A673 (cell line): ENCODE measurements at regions not wholly inside any gene's neighbourhood (a gene's known extent, or its start where the extent isn't known, plus 50 kb on each side); places are given as distances from the start of the nearest gene placed in this dataset.

Experiments used
- BruUV-seq: library from RNA; stranded (reverse); fragments of 400-500 nt; replicated peaks from 2 replicates; lab custom pipeline; 2021; lab: Mats Ljungman, UMichigan
- CTCF ChIA-PET: fragments of 300-600 bp; sonication (Branson Sonifier 250); formaldehyde crosslinking; loops from one replicate; lab custom pipeline; 2022; ENCODE audit warnings: antibody characterized with exemption; lab: Charles Lee
- POLR2A ChIA-PET: fragments of 300-600 bp; sonication (Branson Sonifier 250); formaldehyde crosslinking; loops from one replicate; lab custom pipeline; 2022; ENCODE audit warnings: antibody characterized with exemption; ENCODE audit not compliant: low non-redundant PET; lab: Charles Lee
- DNase-seq: peaks from one replicate; pipeline ENCODE4 v3.0.0-alpha.2; 2015; ENCODE audit warnings: low spot score
- H3K27ac ChIP-seq: fragments of 200-600 bp; sonication (generic); 2 replicates; pipeline ENCODE4 v1.5.1; 2016; ENCODE audit warnings: mixed run types, low read depth, mild to moderate bottlenecking, mixed read lengths, antibody characterized with exemption, low read length; ENCODE audit not compliant: poor library complexity, severe bottlenecking
- H3K27me3 ChIP-seq: fragments of 200-600 bp; sonication (generic); replicated peaks from 2 replicates; pipeline ENCODE4 v1.6.1; 2017; ENCODE audit warnings: mixed run types, low read depth, mild to moderate bottlenecking, mixed read lengths, antibody characterized with exemption, low read length; ENCODE audit not compliant: insufficient read depth, poor library complexity
- H3K36me3 ChIP-seq: fragments of 200-600 bp; sonication (generic); 2 replicates; pipeline ENCODE4 v1.6.1; 2016; ENCODE audit warnings: mixed run types, mild to moderate bottlenecking, mixed read lengths, antibody characterized with exemption, low read length; ENCODE audit not compliant: insufficient read depth, poor library complexity, severe bottlenecking
- H3K4me1 ChIP-seq: fragments of 200-600 bp; sonication (generic); 2 replicates; pipeline ENCODE4 v1.6.1; 2017; ENCODE audit warnings: mixed run types, mild to moderate bottlenecking, mixed read lengths, antibody characterized with exemption, low read length; ENCODE audit not compliant: insufficient read depth, poor library complexity, severe bottlenecking
- H3K4me3 ChIP-seq: fragments of 200-600 bp; sonication (generic); 2 replicates; pipeline ENCODE4 v1.5.1; 2016; ENCODE audit warnings: low read depth, mixed run types, mild to moderate bottlenecking, mixed read lengths, low read length; ENCODE audit not compliant: poor library complexity, severe bottlenecking
- H3K9me3 ChIP-seq: fragments of 200-600 bp; sonication (generic); 2 replicates; pipeline ENCODE4 v1.6.1; 2016; ENCODE audit warnings: mixed run types, low read depth, mild to moderate bottlenecking, mixed read lengths, antibody characterized with exemption, low read length; ENCODE audit not compliant: poor library complexity, severe bottlenecking
- EZH2 ChIP-seq: fragments of 200-600 bp; sonication (generic); IDR thresholded peaks from 2 replicates; pipeline ENCODE4 v1.6.1; 2017; ENCODE audit warnings: borderline replicate concordance, low read depth, mild to moderate bottlenecking, mixed read lengths, antibody characterized with exemption, low read length; ENCODE audit not compliant: poor library complexity, severe bottlenecking
- intact Hi-C: fragments of 100-400 bp; cut with micrococcal nuclease; formaldehyde crosslinking; loops from one replicate; pipeline ENCODE4 v1.10.0; 2022; ENCODE audit not compliant: unreplicated experiment
- TF ChIP-seq, protein P1 (sequence below): fragments of 300-800, 200-600 bp; sonication (generic); conservative IDR thresholded peaks from 2 replicates; pipeline ENCODE4 v1.5.1; 2017; ENCODE audit warnings: low read depth, mild to moderate bottlenecking, antibody characterized with exemption, low read length, moderate library complexity, mixed read lengths

DNA sequence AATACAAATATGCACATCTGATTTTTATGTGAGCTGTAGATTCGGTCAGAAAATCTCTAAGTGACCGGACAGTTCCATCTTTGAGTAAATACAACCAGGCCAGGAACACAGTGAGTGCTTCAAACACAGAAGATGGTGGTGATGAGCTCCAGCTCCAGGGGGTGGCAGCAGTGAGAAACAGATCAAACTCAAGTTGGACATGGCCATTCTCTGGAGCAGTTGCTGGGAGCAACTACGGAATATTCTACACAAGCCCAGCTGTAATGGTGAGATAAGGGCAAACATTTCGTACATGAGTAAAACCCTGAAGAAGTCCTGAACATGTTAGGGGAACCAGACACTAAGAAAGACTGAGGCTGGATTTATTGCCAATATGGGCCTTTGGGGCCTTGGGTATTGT, 100.7 kb downstream of the BARHL2 start:
- Histone ChIP-seq H3K27me3 (no peaks in the 10 kb centered on the region), H3K4me1 (peaks cover 32% of the 10 kb centered on the region), H3K9me3 (no peaks in the 10 kb centered on the region), H3K36me3 (no peaks in the 10 kb centered on the region), H3K4me3 (no peak overlapping the region), H3K27ac (no peak overlapping the region)
- TF ChIP-seq EZH2 = no peak
- TF ChIP-seq, protein P1, sequence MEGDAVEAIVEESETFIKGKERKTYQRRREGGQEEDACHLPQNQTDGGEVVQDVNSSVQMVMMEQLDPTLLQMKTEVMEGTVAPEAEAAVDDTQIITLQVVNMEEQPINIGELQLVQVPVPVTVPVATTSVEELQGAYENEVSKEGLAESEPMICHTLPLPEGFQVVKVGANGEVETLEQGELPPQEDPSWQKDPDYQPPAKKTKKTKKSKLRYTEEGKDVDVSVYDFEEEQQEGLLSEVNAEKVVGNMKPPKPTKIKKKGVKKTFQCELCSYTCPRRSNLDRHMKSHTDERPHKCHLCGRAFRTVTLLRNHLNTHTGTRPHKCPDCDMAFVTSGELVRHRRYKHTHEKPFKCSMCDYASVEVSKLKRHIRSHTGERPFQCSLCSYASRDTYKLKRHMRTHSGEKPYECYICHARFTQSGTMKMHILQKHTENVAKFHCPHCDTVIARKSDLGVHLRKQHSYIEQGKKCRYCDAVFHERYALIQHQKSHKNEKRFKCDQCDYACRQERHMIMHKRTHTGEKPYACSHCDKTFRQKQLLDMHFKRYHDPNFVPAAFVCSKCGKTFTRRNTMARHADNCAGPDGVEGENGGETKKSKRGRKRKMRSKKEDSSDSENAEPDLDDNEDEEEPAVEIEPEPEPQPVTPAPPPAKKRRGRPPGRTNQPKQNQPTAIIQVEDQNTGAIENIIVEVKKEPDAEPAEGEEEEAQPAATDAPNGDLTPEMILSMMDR = peak; percentile 70
- BruUV-seq = no TSS peak
- CTCF ChIA-PET = interaction anchor here (1.1 kb wide), 1 partner anchor 100 kb away, joined by 3 read pairs; the partner anchor contains the start of gene BARHL2
- POLR2A ChIA-PET = no interaction called here
- intact Hi-C loops = loop anchor here (5.0 kb wide), 1 partner anchor 346 kb away; no protein-coding TSS in a partner anchor
- peak; percentile 73 for DNase-seq

DNA sequence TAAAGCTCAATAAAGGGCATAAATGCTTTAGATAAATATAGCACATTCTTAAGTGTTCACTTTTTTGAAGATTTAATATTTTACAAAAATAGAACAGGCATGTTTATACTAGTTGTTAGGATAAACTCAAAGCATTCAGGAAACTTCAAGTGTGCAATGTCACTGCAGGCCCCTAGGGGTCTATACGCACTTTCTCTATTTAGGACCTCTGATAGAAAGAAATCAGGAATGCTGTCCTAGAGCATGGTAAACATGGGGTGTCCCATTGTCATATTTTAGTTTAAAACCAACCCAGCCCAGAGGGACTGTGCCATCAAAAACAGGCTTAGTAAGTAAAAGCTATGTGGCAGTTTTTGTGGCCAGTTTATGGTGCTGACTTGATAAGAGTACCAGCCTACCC, 102.2 kb downstream of the BARHL2 start:
- BruUV-seq = no TSS peak

DNA sequence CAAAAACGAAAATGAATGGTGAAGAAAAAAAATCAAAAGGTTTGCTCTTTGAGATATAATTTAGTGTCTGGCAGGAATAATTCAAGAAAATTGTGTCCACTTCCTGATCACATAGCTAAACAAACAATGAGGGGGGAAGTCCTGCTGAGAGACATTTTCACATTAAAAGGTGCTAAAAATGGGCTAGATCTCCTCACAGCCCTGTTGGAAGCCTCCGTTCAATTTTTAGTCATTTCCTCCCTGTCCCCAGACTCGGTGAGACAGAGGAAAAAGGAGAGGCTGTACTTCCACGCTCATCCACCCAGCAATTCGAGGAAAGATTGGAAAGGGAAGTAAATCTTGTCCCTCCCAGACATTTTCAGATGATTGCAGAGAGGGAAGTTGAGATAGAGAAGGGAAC, 103.7 kb downstream of the BARHL2 start:
- H3K9me3 ChIP-seq = no peaks in the 10 kb centered on the region

More for the DNA sequence above, 102.2 kb downstream of the BARHL2 start:
- DNase-seq = peak; percentile 63
- Histone ChIP-seq H3K36me3 (no peaks in the 10 kb centered on the region), H3K9me3 (no peaks in the 10 kb centered on the region), H3K4me1 (peaks cover 35% of the 10 kb centered on the region), H3K27me3 (no peaks in the 10 kb centered on the region), H3K27ac (no peak overlapping the region), H3K4me3 (no peak overlapping the region)
- CTCF ChIA-PET = interaction anchor here (0.8 to 1.5 kb wide), 2 partner anchors 106 to 550 kb away, joined by 3 to 5 read pairs; no protein-coding TSS in a partner anchor
- intact Hi-C loops = loop anchor here (2.0 to 5.0 kb wide), 5 partner anchors 347 to 568 kb away; no protein-coding TSS in a partner anchor
- POLR2A ChIA-PET = no interaction called here
- TF ChIP-seq EZH2 = no peak
- TF ChIP-seq, protein P1 = peak; percentile 70

More for the DNA sequence above, 103.7 kb downstream of the BARHL2 start:
- intact Hi-C loops = loop anchor here (1.0 to 5.0 kb wide), 5 partner anchors 93 to 566 kb away; no protein-coding TSS in a partner anchor
- H3K4me3 ChIP-seq = peak overlapping the region; percentile 18
- CTCF ChIA-PET = no interaction called here
- no peaks in the 10 kb centered on the region for H3K36me3 ChIP-seq
- no peak for TF ChIP-seq EZH2
- TF ChIP-seq, protein P1 = no peak
- H3K27me3 ChIP-seq = no peaks in the 10 kb centered on the region
- peaks cover 35% of the 10 kb centered on the region for H3K4me1 ChIP-seq
- peak overlapping the region; percentile 82 for H3K27ac ChIP-seq
- POLR2A ChIA-PET = interaction anchor here (0.7 to 0.9 kb wide), 2 partner anchors 89 to 93 kb away, joined by 3 read pairs; no protein-coding TSS in a partner anchor
- DNase-seq = peak; percentile 99
- no TSS peak for BruUV-seq
